KMS-11 (cell line): ENCODE measurements at regions not wholly inside any gene's neighbourhood (a gene's known extent, or its start where the extent isn't known, plus 50 kb on each side); places are given as distances from the start of the nearest gene placed in this dataset.

Source experiments
- H2AFZ ChIP-seq: fragments of 200-600 bp; sonication (generic); 2 replicates; pipeline ENCODE4 v1.6.1; 2016; ENCODE audit warnings: antibody characterized with exemption, mixed run types, low read depth
- H3K27ac ChIP-seq: fragments of 200-600 bp; sonication (generic); 2 replicates; pipeline ENCODE4 v1.6.1; 2016; ENCODE audit warnings: mild to moderate bottlenecking, mixed run types
- H3K27me3 ChIP-seq: fragments of 200-600 bp; sonication (generic); 2 replicates; pipeline ENCODE4 v1.6.1; 2017; ENCODE audit warnings: mild to moderate bottlenecking, low read depth, mixed run types, moderate library complexity; ENCODE audit not compliant: insufficient read depth
- H3K36me3 ChIP-seq: fragments of 200-600 bp; sonication (generic); 2 replicates; pipeline ENCODE4 v1.6.1; 2017; ENCODE audit warnings: mild to moderate bottlenecking, mixed run types; ENCODE audit not compliant: insufficient read depth
- H3K4me1 ChIP-seq: fragments of 200-600 bp; sonication (generic); 2 replicates; pipeline ENCODE4 v1.6.1; 2016; ENCODE audit warnings: mild to moderate bottlenecking, low read depth, mixed run types; ENCODE audit not compliant: poor library complexity, severe bottlenecking
- H3K4me2 ChIP-seq: fragments of 200-600 bp; sonication (generic); 2 replicates; pipeline ENCODE4 v1.7.0; 2016; ENCODE audit warnings: mild to moderate bottlenecking, mixed run types
- H3K4me3 ChIP-seq: fragments of 200-600 bp; sonication (generic); IDR thresholded peaks from 2 replicates; pipeline ENCODE4 v1.6.1; 2017; ENCODE audit warnings: low read depth, low read length, mixed read lengths; ENCODE audit not compliant: insufficient read depth
- H3K79me2 ChIP-seq: fragments of 200-600 bp; sonication (generic); 2 replicates; pipeline ENCODE4 v1.6.1; 2016; ENCODE audit warnings: low read depth, mixed run types; ENCODE audit not compliant: insufficient read depth
- H3K9ac ChIP-seq: fragments of 200-600 bp; sonication (generic); 2 replicates; pipeline ENCODE4 v1.6.1; 2016; ENCODE audit warnings: mild to moderate bottlenecking, mixed run types
- H4K20me1 ChIP-seq: fragments of 200-600 bp; sonication (generic); 2 replicates; pipeline ENCODE4 v1.6.1; 2016; ENCODE audit warnings: mild to moderate bottlenecking, mixed run types; ENCODE audit not compliant: insufficient read depth
- TF ChIP-seq, protein P1 (sequence below): fragments of 200-600 bp; sonication (generic); conservative IDR thresholded peaks from 2 replicates; pipeline ENCODE4 v1.6.1; 2017; ENCODE audit warnings: low read depth, mild to moderate bottlenecking, antibody characterized with exemption, low read length, moderate library complexity, mixed read lengths

DNA sequence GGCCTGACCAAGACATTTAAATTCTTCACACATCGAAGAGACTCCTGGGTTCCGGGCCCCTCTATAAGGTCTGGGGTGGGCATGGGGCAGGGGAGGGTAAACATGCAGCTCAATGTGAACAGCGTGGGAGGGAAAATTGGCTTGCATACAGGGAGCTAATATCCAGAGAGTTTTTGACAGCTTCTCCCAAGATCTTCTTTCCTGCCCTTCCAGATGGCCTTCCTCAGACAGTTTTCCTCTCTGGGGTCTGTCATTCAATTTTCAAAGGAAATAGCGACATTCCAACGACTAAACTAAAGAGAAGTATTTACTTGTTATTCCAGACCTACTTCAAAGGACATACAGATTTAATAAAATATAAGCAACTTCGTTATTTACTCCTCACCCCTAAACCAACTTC, 1030.6 kb downstream of the MCTP2 start:
- Histone ChIP-seq H3K27ac (no peak overlapping the region), H3K4me2 (no peak overlapping the region), H2AFZ (no peak overlapping the region), H3K27me3 (no peaks in the 10 kb centered on the region), H3K79me2 (no peaks in the 10 kb centered on the region), H3K4me3 (no peak overlapping the region), H3K4me1 (peaks cover 54% of the 10 kb centered on the region), H3K36me3 (no peaks in the 10 kb centered on the region), H4K20me1 (no peaks in the 10 kb centered on the region), H3K9ac (no peak overlapping the region)
- TF ChIP-seq, protein P1, sequence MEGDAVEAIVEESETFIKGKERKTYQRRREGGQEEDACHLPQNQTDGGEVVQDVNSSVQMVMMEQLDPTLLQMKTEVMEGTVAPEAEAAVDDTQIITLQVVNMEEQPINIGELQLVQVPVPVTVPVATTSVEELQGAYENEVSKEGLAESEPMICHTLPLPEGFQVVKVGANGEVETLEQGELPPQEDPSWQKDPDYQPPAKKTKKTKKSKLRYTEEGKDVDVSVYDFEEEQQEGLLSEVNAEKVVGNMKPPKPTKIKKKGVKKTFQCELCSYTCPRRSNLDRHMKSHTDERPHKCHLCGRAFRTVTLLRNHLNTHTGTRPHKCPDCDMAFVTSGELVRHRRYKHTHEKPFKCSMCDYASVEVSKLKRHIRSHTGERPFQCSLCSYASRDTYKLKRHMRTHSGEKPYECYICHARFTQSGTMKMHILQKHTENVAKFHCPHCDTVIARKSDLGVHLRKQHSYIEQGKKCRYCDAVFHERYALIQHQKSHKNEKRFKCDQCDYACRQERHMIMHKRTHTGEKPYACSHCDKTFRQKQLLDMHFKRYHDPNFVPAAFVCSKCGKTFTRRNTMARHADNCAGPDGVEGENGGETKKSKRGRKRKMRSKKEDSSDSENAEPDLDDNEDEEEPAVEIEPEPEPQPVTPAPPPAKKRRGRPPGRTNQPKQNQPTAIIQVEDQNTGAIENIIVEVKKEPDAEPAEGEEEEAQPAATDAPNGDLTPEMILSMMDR = no peak

- TF ChIP-seq, protein P1 = no peak
- no peaks in the 10 kb centered on the region for H3K36me3 ChIP-seq
- H2AFZ ChIP-seq = no peak overlapping the region
- H3K4me2 ChIP-seq = no peak overlapping the region
- H3K27me3 ChIP-seq = no peaks in the 10 kb centered on the region
- no peaks in the 10 kb centered on the region for H3K79me2 ChIP-seq
- no peak overlapping the region for H3K27ac ChIP-seq
- H3K4me1 ChIP-seq = peaks cover 54% of the 10 kb centered on the region
- no peaks in the 10 kb centered on the region for H4K20me1 ChIP-seq
- no peak overlapping the region for H3K9ac ChIP-seq
- H3K4me3 ChIP-seq = no peak overlapping the region
Observed at GRCh38 chr15:95262866-95263564, 1031.7 kb downstream of the MCTP2 start.

DNA sequence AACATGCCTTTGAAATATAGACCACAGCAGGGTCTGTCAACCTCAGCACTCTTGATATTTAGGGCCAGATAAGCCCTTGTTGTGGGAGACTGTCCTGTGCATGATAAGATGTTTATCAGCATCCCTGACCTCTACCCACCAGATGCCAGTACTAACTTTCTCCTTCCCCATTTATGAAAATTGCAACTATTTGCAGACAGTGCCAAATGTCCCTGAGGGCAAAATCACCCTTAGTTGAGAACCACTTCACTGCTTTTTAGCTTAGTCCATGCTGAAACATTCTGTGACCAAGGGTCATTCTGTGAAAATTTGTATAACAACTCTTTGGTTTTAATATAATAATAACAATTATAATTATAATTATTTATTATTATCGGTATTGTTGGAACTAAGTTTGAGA, 1032.4 kb downstream of the MCTP2 start:
- Histone ChIP-seq H3K4me1 (peaks cover 54% of the 10 kb centered on the region), H3K27ac (no peak overlapping the region), H3K36me3 (no peaks in the 10 kb centered on the region), H3K27me3 (no peaks in the 10 kb centered on the region), H2AFZ (no peak overlapping the region), H3K4me3 (no peak overlapping the region), H4K20me1 (no peaks in the 10 kb centered on the region), H3K79me2 (no peaks in the 10 kb centered on the region), H3K9ac (no peak overlapping the region), H3K4me2 (no peak overlapping the region)
- TF ChIP-seq, protein P1 = no peak

DNA sequence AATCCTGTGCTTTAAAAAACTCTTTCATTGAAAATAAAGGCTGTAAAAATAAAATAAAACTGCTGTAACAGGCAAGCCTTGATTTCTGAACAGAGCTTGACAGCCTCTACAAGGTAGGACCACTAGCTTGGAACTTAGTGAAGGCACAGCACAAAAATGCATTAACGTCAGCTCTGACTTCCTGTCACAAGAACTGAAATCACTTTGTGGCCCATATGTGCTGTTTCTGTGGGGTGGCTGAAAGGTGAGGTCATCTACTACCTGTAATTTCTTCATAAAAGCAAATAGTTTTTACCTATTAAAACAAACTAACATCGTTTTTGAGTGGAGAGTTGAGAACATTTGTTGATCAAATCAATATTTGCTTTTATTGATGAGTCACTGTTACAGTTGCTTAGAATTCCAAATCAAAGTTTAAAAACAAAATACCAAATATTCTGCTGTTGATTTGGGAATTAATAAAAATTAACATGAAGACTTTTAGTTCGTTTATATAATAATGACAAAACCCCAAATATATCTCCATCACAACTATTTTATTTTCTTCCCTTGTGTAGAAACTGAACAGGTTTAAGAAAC, 1034.1 kb downstream of the MCTP2 start:
- H3K4me3 ChIP-seq = no peak overlapping the region
- no peaks in the 10 kb centered on the region for H4K20me1 ChIP-seq

More for the DNA sequence above, 1034.1 kb downstream of the MCTP2 start:
- 0 out of 2 replicates have a peak overlapping the region, but pooled peaks have one; percentile 0 for H2AFZ ChIP-seq
- H3K79me2 ChIP-seq = no peaks in the 10 kb centered on the region
- H3K27me3 ChIP-seq = no peaks in the 10 kb centered on the region
- TF ChIP-seq, protein P1 = no peak
- H3K27ac ChIP-seq = peak overlapping the region; percentile 8; the same call in 1 of the 2 replicates
- no peak overlapping the region for H3K9ac ChIP-seq
- H3K36me3 ChIP-seq = no peaks in the 10 kb centered on the region
- H3K4me1 ChIP-seq = peaks cover 40% of the 10 kb centered on the region
- peak overlapping the region; percentile 53 for H3K4me2 ChIP-seq
